ENCODE measurements at regions not wholly inside any gene's neighbourhood (a gene's known extent, or its start where the extent isn't known, plus 50 kb on each side); places are given as distances from the start of the nearest gene placed in this dataset.

DNA sequence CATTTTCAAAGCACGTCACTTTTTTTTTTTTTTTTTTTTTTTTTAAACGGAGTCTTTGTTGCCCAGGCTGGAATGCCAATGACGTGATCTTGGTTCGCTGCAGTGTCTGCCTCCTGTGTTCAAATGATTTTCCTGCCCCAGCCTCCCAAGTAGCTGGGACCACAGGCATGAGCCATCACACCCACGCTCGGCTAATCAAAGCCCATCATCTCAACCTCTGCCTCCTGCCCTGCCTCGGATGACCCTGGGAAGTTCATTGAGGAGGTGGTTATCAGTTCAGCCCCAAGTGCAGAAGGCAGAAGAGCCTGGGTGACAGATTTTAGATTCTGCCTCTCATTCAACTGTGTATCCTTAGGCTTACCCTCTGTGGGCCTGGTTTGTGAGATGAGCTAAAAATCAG is 484.9 kb upstream of the EEF2KMT start:
- TF ChIP-seq, protein P1, sequence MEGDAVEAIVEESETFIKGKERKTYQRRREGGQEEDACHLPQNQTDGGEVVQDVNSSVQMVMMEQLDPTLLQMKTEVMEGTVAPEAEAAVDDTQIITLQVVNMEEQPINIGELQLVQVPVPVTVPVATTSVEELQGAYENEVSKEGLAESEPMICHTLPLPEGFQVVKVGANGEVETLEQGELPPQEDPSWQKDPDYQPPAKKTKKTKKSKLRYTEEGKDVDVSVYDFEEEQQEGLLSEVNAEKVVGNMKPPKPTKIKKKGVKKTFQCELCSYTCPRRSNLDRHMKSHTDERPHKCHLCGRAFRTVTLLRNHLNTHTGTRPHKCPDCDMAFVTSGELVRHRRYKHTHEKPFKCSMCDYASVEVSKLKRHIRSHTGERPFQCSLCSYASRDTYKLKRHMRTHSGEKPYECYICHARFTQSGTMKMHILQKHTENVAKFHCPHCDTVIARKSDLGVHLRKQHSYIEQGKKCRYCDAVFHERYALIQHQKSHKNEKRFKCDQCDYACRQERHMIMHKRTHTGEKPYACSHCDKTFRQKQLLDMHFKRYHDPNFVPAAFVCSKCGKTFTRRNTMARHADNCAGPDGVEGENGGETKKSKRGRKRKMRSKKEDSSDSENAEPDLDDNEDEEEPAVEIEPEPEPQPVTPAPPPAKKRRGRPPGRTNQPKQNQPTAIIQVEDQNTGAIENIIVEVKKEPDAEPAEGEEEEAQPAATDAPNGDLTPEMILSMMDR (IDR thresholded peaks at IDR 0.05), result no peak
- no peaks in the 10 kb centered on the region for H3K27me3 ChIP-seq
- H3K4me3 ChIP-seq (ENCODE audit: low read depth in 1 of 2, low read length in 1 of 2), result no peak overlapping the region
- no peaks in the 10 kb centered on the region for H3K36me3 ChIP-seq
- no peaks in the 10 kb centered on the region for H3K4me1 ChIP-seq (ENCODE audit: control insufficient read depth in 1 of 2, insufficient read depth in 1 of 2, low read depth in 1 of 2, low read length in 1 of 2)
- no peaks in the 10 kb centered on the region for H3K9me3 ChIP-seq
- H3K27ac ChIP-seq, result no peak overlapping the region

DNA sequence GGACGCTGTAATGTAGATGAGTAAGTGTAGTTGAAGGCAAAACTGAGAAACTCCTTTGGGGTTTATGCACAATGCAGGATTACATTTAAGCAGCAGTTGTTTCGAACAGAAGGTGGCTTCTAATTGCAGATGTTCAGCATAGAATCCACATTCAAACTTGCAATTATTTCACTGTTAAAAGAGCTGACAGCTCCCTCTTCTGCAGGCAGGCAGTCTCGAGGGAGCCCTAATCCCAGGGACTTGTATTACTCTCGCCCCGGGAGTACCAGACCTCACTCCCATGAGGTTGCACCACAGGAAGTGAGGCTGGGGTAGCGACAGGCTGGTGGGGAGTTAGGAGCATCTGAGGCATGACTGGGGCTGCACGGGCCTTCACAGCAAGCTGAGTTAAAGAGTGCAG is 484.3 kb upstream of the EEF2KMT start:
- Histone ChIP-seq H3K4me3 (ENCODE audit: low read depth in 1 of 2, low read length in 1 of 2) (no peak overlapping the region), H3K27me3 (no peaks in the 10 kb centered on the region), H3K27ac (no peak overlapping the region), H3K36me3 (no peaks in the 10 kb centered on the region), H3K9me3 (no peaks in the 10 kb centered on the region), H3K4me1 (ENCODE audit: control insufficient read depth in 1 of 2, insufficient read depth in 1 of 2, low read depth in 1 of 2, low read length in 1 of 2) (no peaks in the 10 kb centered on the region)
- TF ChIP-seq, protein P1 (IDR thresholded peaks at IDR 0.05), result no peak

DNA sequence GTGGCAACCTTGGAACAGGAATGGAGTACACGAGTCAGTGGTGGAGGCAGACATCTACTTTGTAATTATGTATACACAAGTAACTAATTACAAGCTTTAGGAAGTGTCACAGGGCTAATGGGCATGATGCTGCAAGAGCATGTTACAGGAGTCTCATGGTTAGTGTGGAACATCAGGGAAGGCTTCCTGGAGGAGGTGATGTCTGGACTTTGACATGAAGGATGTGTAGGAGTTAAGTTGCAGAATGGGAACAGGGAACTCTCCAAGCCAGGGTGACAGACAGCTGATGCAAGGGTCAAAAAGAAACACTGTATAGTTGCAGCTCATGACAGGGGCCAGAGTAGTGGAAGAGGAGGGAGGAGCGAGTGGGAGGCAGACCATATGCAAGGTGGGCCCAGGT is 483.8 kb upstream of the EEF2KMT start:
- Histone ChIP-seq H3K27ac (no peak overlapping the region), H3K27me3 (no peaks in the 10 kb centered on the region), H3K36me3 (no peaks in the 10 kb centered on the region), H3K4me1 (ENCODE audit: control insufficient read depth in 1 of 2, insufficient read depth in 1 of 2, low read depth in 1 of 2, low read length in 1 of 2) (no peaks in the 10 kb centered on the region), H3K9me3 (no peaks in the 10 kb centered on the region), H3K4me3 (ENCODE audit: low read depth in 1 of 2, low read length in 1 of 2) (no peak overlapping the region)
- TF ChIP-seq, protein P1 (IDR thresholded peaks at IDR 0.05), result no peak

DNA sequence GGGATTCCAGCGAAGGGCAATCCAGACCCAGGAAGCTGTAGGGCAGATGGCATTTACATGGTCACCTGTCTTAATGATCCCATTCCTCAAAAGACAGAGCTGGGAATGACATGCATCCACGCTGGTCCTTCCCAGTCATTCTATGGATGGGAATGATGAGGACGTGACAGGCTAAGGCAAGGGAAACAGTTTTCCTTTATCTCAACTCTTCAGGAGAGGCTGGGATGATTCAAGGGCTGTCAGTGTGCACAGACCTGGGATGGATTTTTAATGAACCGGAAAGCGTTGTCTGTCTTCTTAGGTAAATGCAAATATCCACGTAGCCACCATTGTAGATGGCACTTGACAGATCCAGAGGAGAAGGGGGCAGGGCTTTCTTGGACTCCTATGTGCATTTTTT is 483.2 kb upstream of the EEF2KMT start:
- Histone ChIP-seq H3K4me3 (ENCODE audit: low read depth in 1 of 2, low read length in 1 of 2) (no peak overlapping the region), H3K4me1 (ENCODE audit: control insufficient read depth in 1 of 2, insufficient read depth in 1 of 2, low read depth in 1 of 2, low read length in 1 of 2) (no peaks in the 10 kb centered on the region), H3K27ac (no peak overlapping the region), H3K9me3 (no peaks in the 10 kb centered on the region), H3K27me3 (no peaks in the 10 kb centered on the region), H3K36me3 (no peaks in the 10 kb centered on the region)
- TF ChIP-seq, protein P1 (IDR thresholded peaks at IDR 0.05), result no peak

DNA sequence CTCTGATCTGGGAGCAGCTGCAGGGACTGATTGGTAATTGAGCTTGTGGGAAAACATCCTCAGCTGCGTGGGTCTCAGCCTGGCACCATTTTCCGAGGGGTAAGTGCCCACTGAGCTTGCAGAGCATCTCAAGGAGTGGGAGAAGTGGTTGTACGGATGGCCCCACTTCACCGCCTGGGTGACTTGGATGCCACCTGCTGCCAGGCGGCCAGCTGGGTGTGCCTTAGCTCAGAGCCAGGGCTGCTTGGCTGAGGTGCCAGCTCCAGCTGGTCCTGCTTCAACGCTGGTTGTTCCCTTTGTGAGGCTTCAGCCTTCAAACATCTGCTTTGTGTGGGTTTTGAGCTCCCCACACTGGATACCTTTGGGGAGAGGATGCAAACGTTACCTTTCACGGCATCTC is 482.7 kb upstream of the EEF2KMT start:
- TF ChIP-seq, protein P1 (IDR thresholded peaks at IDR 0.05), result no peak
- no peak overlapping the region for H3K4me3 ChIP-seq (ENCODE audit: low read depth in 1 of 2, low read length in 1 of 2)
- H3K27me3 ChIP-seq, result no peaks in the 10 kb centered on the region
- no peak overlapping the region for H3K27ac ChIP-seq
- no peaks in the 10 kb centered on the region for H3K4me1 ChIP-seq (ENCODE audit: control insufficient read depth in 1 of 2, insufficient read depth in 1 of 2, low read depth in 1 of 2, low read length in 1 of 2)
- H3K9me3 ChIP-seq, result no peaks in the 10 kb centered on the region
- no peaks in the 10 kb centered on the region for H3K36me3 ChIP-seq

DNA sequence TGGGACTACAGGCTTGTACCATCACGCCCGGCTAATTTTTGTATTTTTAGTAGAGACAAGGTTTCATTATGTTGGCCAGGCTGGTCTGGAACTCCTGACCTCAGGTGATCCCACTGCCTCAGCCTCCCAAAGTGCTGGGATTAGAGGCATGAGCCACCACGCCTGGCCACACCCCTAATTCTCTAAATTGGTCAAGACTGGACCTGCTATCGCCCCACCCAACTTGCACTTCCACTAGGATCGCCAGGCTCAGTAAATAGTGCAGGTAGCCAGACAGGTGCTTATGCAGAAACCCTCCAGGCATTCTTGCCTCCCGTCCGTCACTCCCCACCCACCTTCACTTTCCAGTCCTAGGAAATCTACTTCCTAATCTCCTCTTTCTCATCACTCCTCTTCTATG is 481.4 kb upstream of the EEF2KMT start:
- Histone ChIP-seq H3K4me3 (ENCODE audit: low read depth in 1 of 2, low read length in 1 of 2) (no peak overlapping the region), H3K27ac (no peak overlapping the region), H3K36me3 (no peaks in the 10 kb centered on the region), H3K9me3 (no peaks in the 10 kb centered on the region), H3K4me1 (ENCODE audit: control insufficient read depth in 1 of 2, insufficient read depth in 1 of 2, low read depth in 1 of 2, low read length in 1 of 2) (no peaks in the 10 kb centered on the region), H3K27me3 (no peaks in the 10 kb centered on the region)
- TF ChIP-seq, protein P1 (IDR thresholded peaks at IDR 0.05), result no peak

Measured in neutrophil (primary cell).